Stimulated activated CD4-positive, alpha-beta T cell treated with anti-CD3 and anti-CD28 coated beads, TNF-alpha, amount 100 ng/mL, for 24 hours (primary cell): ENCODE measurements at regions not wholly inside any gene's neighbourhood (a gene's known extent, or its start where the extent isn't known, plus 50 kb on each side); places are given as distances from the start of the nearest gene placed in this dataset.

Experiments
- DNase-seq, 3 experiments: peaks; one replicate each; pipeline ENCODE4 v3.0.0-alpha.2; 2020; ENCODE audit warnings: low read depth in 3 of 3

GRCh38 chr16:62583414-62583813 lies 547.2 kb upstream of the CDH8 start:
- no peak for DNase-seq

- DNase-seq, result no peak
These were observed 537.2 kb upstream of the CDH8 start for GRCh38 chr16:62573466-62573865.

GRCh38 chr16:62568926-62569325 lies 532.7 kb upstream of the CDH8 start:
- no peak for DNase-seq

DNA sequence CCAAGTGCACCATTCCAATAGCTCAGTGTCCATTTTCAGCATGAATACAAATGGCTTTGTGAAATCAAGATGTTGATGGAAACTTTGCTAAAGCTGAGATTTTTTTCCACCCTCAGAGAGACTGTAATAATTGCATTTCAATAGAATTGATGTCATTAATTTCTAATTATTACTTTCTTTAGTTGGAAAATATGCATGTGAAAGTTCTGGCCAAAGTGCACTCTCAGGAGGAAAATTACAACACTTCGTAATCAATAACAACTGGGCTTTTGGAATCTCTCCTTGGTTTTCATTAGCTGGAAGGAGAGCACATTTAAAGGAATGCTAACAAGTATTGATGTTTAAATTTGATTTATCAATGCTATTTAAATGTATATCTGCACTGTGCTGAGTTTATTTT lies 529.5 kb upstream of the CDH8 start:
- DNase-seq, result no peak

DNA sequence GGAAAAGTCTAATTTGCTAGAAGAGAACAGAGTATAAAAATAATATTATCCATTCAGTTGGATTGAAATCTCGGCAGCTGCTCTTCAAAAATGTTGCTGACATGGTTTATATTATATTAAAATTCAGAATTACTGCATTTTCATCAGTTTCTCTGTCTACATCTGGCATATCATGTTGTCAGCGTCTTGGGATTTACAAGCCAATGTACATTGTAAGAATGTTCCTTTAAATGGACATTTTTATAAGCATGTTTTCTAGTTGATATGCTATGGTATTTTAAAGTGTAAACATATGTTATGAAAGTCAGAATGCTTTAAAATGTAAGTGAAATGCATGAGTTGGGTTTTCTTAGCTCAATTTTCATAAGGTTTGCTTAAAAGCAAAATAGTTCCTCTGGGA lies 528.1 kb upstream of the CDH8 start:
- no peak for DNase-seq

DNA sequence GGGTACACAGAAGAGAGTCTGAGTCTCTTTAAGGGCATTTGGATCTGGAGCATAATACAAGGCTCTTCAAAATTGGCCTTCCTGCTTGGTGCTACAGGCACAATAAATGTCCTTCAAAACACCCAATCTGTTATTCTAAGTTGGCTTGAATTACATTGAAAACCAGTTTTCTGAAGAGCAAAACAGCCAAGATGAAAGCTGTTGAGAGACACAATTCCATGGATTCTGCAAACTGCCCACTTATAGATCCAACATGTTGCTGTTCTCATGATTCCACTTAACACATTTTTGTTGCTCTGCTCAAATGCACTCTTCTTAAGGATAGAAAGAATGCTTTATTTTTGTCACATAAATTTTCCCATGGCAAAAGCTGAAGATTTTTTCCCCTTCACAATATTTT lies 525.9 kb upstream of the CDH8 start:
- DNase-seq, result no peak

DNA sequence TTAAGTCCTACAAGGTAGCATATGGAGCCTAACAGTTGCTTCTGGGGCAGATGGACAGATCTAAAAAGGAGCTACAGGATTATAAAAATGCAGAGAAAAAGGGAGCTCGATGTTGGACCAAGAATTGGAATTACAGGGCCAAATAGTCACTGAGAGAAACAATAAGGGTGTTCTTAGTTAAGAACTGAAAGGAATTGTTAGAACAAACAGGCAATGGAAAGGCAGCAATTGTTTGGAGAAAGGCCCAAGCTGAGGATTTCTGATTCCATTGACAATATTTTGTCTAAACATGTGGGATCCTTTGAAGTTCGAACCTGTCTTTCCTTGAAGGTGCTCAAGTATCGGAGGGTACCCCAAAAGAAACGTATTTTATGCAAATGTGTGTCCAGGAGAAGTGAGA lies 513.6 kb upstream of the CDH8 start:
- no peak for DNase-seq

DNA sequence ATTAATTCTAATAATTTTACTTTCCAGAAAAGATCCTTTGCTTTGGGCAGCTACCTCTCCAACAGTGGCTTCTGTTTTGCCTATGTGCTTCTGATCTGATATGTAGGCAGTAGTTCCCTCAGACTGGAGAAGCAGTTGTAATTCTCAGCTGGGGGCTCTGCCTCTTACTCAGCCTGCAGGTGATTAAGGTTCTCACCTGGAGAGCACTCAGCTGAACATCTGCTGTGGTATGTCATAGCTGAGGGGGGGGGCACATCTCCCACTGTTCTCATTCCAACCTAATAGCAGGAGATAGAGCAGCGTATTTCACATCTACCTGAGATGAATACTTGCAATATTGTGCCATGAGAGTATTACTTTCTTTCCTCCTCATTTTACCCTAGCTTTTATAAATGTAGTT lies 511.9 kb upstream of the CDH8 start:
- DNase-seq, result no peak

DNA sequence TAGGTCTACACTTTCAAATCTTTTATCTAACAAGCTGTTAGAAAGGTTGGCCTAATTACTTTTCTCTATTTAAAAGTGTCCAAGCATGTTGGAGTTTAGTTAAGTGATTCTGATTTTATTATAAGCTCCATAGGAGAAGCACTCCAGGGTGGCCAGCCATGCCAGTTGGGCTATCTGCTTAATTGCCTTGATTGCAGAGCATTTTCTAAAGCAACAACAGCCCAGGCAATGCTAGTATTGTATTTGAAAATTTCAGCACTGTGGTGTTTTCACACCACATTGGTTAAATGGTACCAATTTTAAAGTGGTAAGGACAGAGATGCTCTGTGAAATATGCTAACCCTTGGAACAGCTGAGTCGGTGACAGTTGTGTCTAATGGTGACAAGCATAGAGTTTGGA lies 510.5 kb upstream of the CDH8 start:
- DNase-seq, result no peak

DNA sequence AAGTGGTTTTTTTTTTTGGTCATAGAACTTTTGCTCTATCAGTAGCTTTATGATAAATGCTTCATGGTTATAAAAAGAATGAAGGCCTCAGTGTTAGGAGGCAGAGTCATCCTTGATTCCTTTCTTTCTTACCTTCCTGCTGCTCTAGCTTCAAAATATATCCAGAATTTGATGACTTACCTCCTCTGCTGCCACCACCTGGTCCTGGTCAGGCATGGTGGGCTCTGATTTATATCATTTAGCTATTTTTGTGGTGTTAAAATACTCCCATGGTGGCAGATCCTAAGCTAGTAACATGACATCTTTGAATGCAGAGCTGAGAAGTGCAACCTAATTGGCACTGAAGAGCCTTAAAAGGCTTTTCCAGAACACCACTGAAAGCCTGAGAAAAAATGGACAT lies 508.8 kb upstream of the CDH8 start:
- DNase-seq, result no peak

DNA sequence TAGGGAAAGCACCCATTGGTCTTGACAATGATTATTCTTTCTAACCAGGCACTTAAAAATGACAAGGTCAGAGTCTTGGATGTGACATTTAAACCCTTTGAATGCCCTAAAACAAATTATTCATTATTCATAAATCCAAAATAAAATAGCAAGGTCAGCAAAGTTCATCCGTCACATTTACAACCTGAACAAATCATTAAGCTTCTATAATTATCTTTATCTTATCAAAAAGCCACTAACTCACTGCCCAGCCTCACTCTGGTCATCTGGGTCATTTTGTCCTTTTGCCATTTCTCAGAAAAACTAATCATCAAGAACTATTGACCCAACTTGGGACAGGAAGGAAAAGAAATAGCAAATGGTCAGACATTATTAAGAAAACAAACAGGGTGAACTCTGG lies 507.3 kb upstream of the CDH8 start:
- DNase-seq, result no peak

- no peak for DNase-seq
These were observed 503.4 kb upstream of the CDH8 start for GRCh38 chr16:62539657-62540056.

DNA sequence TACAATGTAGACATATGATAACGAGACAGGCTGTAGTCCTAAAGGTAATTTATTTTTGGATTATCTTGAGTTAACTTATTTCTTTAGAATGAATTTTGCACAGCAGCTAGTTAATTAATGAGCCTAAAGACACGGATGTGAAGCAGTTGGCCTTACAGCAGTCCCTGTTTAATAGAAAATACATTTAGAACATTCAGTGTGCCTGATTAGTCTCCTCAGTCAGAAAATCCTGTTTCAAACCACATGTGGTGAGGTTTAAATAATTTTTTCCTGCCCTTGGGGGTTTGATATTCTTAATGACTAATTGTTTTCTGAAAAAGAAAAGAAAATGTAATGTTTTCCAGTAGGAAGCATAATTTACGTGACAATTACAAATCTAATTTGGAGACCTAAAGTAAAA lies 494.2 kb upstream of the CDH8 start:
- DNase-seq, result no peak

GRCh38 chr16:62516001-62516400 lies 479.8 kb upstream of the CDH8 start:
- no peak for DNase-seq

GRCh38 chr16:62503073-62503472 lies 466.8 kb upstream of the CDH8 start:
- DNase-seq, result no peak

GRCh38 chr16:62478903-62479458 lies 442.7 kb upstream of the CDH8 start:
- no peak for DNase-seq

DNA sequence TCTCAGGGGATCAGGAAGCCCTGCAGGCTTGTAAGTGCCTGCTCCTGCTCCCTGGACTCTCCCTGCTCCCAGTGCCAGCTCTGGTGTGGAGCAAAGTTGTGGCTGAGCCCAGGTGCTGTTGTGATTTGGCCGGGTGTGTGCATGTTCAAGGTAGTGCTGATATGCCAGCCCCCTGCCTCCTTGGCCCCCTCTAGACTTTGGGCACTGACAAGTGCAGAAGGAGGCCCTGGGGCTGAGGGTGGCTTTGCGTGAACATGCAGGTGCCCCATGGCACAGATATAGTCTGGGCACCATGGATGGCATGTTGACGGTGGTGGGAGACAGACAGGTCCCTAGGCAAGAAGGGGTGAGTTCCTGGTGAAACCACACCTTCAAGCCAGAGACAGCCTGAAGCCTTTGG lies 441.6 kb upstream of the CDH8 start:
- no peak for DNase-seq

DNA sequence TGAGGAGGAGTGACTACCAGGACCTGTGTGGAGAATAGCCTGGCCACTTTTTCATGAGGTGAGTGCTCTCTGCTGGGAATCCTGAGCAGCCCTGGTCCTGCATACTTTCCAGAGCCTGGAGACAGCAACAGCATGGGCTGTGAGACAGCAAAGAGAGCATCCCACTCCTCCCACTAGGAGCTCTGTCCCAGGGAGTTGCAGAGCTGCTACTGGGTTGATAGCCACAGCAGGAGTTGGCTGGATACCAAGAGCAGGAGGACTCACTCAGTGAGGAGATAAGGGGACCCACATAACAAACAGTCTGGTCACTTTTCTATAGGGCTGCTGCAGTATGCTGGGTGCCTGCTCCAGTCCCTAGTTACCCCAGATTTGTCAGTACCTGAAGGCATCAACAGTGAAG lies 439.3 kb upstream of the CDH8 start:
- no peak for DNase-seq

- DNase-seq, result no peak
These were observed 426.7 kb upstream of the CDH8 start for GRCh38 chr16:62462971-62463370.

GRCh38 chr16:62450291-62450690 lies 414.1 kb upstream of the CDH8 start:
- no peak for DNase-seq

- no peak for DNase-seq
These were observed 409.7 kb upstream of the CDH8 start for GRCh38 chr16:62445909-62446308.

DNA sequence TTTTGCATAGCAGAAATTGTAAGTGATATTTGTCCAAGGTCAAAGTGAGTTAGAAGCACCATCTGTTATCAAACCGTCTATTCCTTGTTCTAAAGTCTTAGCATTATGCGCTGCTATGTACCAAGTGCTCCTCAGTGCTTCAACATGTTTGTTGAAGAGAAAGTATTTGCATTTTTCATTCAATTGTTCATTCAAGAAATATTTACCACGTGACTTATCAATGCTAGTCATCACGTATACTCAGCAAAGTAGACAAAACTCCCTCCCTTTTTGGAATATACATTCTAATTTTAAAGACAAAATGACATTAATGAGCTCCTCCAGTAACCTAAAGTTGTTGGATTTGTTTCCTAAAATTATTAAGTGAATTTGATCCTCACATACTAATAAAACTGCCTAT lies 388.0 kb upstream of the CDH8 start:
- DNase-seq, result no peak

- DNase-seq, result no peak
These were observed 372.5 kb upstream of the CDH8 start for GRCh38 chr16:62408760-62409159.

DNA sequence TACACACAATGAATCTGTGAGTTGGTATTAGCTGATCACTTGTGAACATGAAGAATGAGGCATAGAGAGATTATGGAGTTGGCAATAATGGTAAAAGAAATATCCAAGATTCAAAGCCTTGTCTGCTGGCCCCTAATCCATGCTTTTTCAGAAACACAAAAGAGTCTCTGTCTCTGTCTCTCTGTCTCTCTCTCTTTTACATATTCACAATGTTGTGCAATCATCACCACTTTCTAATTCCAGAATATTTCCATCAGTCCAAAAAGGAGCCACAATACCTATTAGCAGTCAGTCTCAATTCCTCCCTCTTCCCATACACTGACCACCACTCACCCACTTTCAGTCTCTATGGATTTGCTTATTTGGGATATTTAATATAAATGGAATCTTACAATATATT lies 370.1 kb upstream of the CDH8 start:
- DNase-seq, result no peak
